IMR-90 (cell line): ENCODE measurements at regions not wholly inside any gene's neighbourhood (a gene's known extent, or its start where the extent isn't known, plus 50 kb on each side); places are given as distances from the start of the nearest gene placed in this dataset.

Source experiments
- ATAC-seq: fragments of 200-7000 bp; cut with Tn5 transposase; 2 replicates; pipeline ENCODE4 v1.9.1; 2020; ENCODE audit warnings: low read depth, mild to moderate bottlenecking, moderate library complexity
- BruUV-seq: library from RNA; stranded (reverse); fragments of 400-500 nt; replicated peaks from 2 replicates; lab custom pipeline; 2021; lab: Mats Ljungman, UMichigan
- CTCF ChIA-PET: fragments of 300-600 bp; formaldehyde crosslinking; extraction: SDS; loops from one replicate; lab custom pipeline; 2021; ENCODE audit warnings: antibody characterized with exemption; lab: Yijun Ruan, JAX
- POLR2A ChIA-PET: fragments of 300-600 bp; sonication (Branson Sonifier 250); formaldehyde crosslinking; loops from one replicate; lab custom pipeline; 2022; ENCODE audit warnings: antibody characterized with exemption; ENCODE audit not compliant: unreplicated experiment; lab: Charles Lee
- DNase-seq: peaks from one replicate; pipeline ENCODE4 v3.0.0; 2013
- H2AFZ ChIP-seq: replicated peaks from 2 replicates; pipeline ENCODE3; 2013; ENCODE audit warnings: low read length, mild to moderate bottlenecking; ENCODE audit not compliant: poor library complexity
- H2AK5ac ChIP-seq: 2 replicates; pipeline ENCODE4 v1.6.1; 2013; ENCODE audit warnings: low read depth, low read length, inconsistent platforms
- H2AK9ac ChIP-seq: replicated peaks from 2 replicates; pipeline ENCODE3; 2013; ENCODE audit warnings: mild to moderate bottlenecking, low read depth, low read length, moderate library complexity; ENCODE audit not compliant: poor library complexity
- H2BK120ac ChIP-seq: 2 replicates; pipeline ENCODE4 v1.6.1; 2013; ENCODE audit warnings: low read depth, low read length, inconsistent platforms
- H2BK15ac ChIP-seq: 3 replicates; pipeline ENCODE4 v1.6.1; 2013; ENCODE audit warnings: low read depth, low read length, inconsistent platforms
- H2BK20ac ChIP-seq: 2 replicates; pipeline ENCODE4 v1.6.1; 2013; ENCODE audit warnings: low read depth, mild to moderate bottlenecking, inconsistent platforms, low read length, moderate library complexity
- H2BK5ac ChIP-seq: 2 replicates; pipeline ENCODE4 v1.6.1; 2013; ENCODE audit warnings: mild to moderate bottlenecking, low read depth, low read length, inconsistent platforms; ENCODE audit not compliant: poor library complexity, severe bottlenecking
- H3K14ac ChIP-seq: replicated peaks from 2 replicates; pipeline ENCODE4 v1.6.1; 2013; ENCODE audit warnings: low read depth, low read length, inconsistent platforms
- H3K18ac ChIP-seq: 2 replicates; pipeline ENCODE4 v1.6.1; 2013; ENCODE audit warnings: low read depth, low read length, control low read depth
- H3K23ac ChIP-seq: 2 replicates; pipeline ENCODE4 v1.6.1; 2013; ENCODE audit warnings: low read depth, low read length, inconsistent platforms
- H3K27ac ChIP-seq: 2 replicates; pipeline ENCODE4 v1.5.1; 2013; ENCODE audit warnings: mild to moderate bottlenecking, control low read depth, low read length; ENCODE audit not compliant: insufficient read depth
- H3K27me3 ChIP-seq: 2 replicates; pipeline ENCODE4 v1.6.1; 2013; ENCODE audit warnings: low read length; ENCODE audit not compliant: control insufficient read depth, insufficient read depth
- H3K36me3 ChIP-seq: 2 replicates; pipeline ENCODE4 v1.6.1; 2013; ENCODE audit warnings: low read length, mixed read lengths; ENCODE audit not compliant: control insufficient read depth, insufficient read depth
- H3K4ac ChIP-seq: 2 replicates; pipeline ENCODE4 v1.6.1; 2013; ENCODE audit warnings: low read depth, low read length, inconsistent platforms
- H3K4me1 ChIP-seq: 2 replicates; pipeline ENCODE4 v1.6.1; 2013; ENCODE audit warnings: low read length, mixed read lengths; ENCODE audit not compliant: control insufficient read depth, insufficient read depth
- H3K4me2 ChIP-seq: 2 replicates; pipeline ENCODE4 v1.6.1; 2013; ENCODE audit warnings: low read depth, mild to moderate bottlenecking, control low read depth, low read length, moderate library complexity
- H3K4me3 ChIP-seq: 2 replicates; pipeline ENCODE4 v1.5.1; 2013; ENCODE audit warnings: low read depth, mild to moderate bottlenecking, control low read depth, low read length, moderate library complexity; ENCODE audit not compliant: insufficient read depth
- H3K56ac ChIP-seq: 2 replicates; pipeline ENCODE4 v1.6.1; 2013; ENCODE audit warnings: low read length, inconsistent platforms; ENCODE audit not compliant: insufficient read depth; ENCODE audit errors: extremely low read depth
- H3K79me1 ChIP-seq, 2 experiments: 2 replicates each; pipeline ENCODE4 v1.6.1; 2013; ENCODE audit warnings: low read length in 2 of 2, inconsistent platforms in 1 of 2, low read depth in 1 of 2
- H3K9ac ChIP-seq: 2 replicates; pipeline ENCODE4 v1.6.1; 2013; ENCODE audit warnings: low read depth, low read length, control low read depth
- H3K9me1 ChIP-seq: 2 replicates; pipeline ENCODE4 v1.6.1; 2013; ENCODE audit warnings: low read length, inconsistent platforms; ENCODE audit not compliant: insufficient read depth
- H3K9me3 ChIP-seq: 2 replicates; pipeline ENCODE4 v1.6.1; 2013; ENCODE audit warnings: low read length; ENCODE audit not compliant: control insufficient read depth, insufficient read depth
- H4K20me1 ChIP-seq: 2 replicates; pipeline ENCODE4 v1.6.1; 2013; ENCODE audit warnings: low read length, inconsistent platforms; ENCODE audit not compliant: insufficient read depth
- H4K5ac ChIP-seq: 2 replicates; pipeline ENCODE4 v1.6.1; 2013; ENCODE audit warnings: mild to moderate bottlenecking, low read depth, low read length, control low read depth
- H4K8ac ChIP-seq, 2 experiments: 2 replicates each; pipeline ENCODE4 v1.6.1; 2013; ENCODE audit warnings: low read depth in 2 of 2, low read length in 2 of 2, control low read depth in 1 of 2, inconsistent platforms in 1 of 2
- H4K91ac ChIP-seq: 2 replicates; pipeline ENCODE4 v1.6.1; 2013; ENCODE audit warnings: low read depth, low read length, inconsistent platforms; ENCODE audit not compliant: insufficient read depth
- BHLHE40 ChIP-seq: fragments of 150-350 bp; IDR thresholded peaks from 2 replicates; pipeline ENCODE4 v1.6.1; 2016; ENCODE audit warnings: mild to moderate bottlenecking, low read depth, low read length
- CHD1 ChIP-seq: IDR thresholded peaks from 2 replicates; pipeline ENCODE4 v1.6.1; 2012; ENCODE audit warnings: low read depth, low read length, improper control_type of control experiment
- CTCF ChIP-seq: conservative IDR thresholded peaks from 2 replicates; pipeline ENCODE4 v1.5.1; 2012; ENCODE audit warnings: mild to moderate bottlenecking, low read depth, low read length, improper control_type of control experiment
- ELK1 ChIP-seq: fragments of 150-350 bp; IDR thresholded peaks from 2 replicates; pipeline ENCODE4 v1.6.1; 2016; ENCODE audit warnings: low read depth, mild to moderate bottlenecking, low read length, moderate library complexity, borderline replicate concordance
- MXI1 ChIP-seq: IDR thresholded peaks from 2 replicates; pipeline ENCODE4 v1.6.1; 2012; ENCODE audit warnings: low read depth, mild to moderate bottlenecking, low read length, moderate library complexity, borderline replicate concordance
- POLR2A ChIP-seq: IDR thresholded peaks from 2 replicates; pipeline ENCODE4 v1.6.1; 2012; ENCODE audit warnings: mild to moderate bottlenecking, low read depth, low read length
- RAD21 ChIP-seq: IDR thresholded peaks from 2 replicates; pipeline ENCODE4 v1.6.1; 2012; ENCODE audit warnings: low read length, improper control_type of control experiment
- RCOR1 ChIP-seq: IDR thresholded peaks from 2 replicates; pipeline ENCODE4 v1.6.1; 2012; ENCODE audit warnings: mild to moderate bottlenecking, low read length, improper control_type of control experiment; ENCODE audit not compliant: insufficient replicate concordance
- RFX5 ChIP-seq: IDR thresholded peaks from 2 replicates; pipeline ENCODE4 v1.8.0; 2012; ENCODE audit warnings: low read depth, mild to moderate bottlenecking, low read length, moderate library complexity
- WGBS, 2 experiments: methylation state at CpG; one replicate each; pipeline versions ENCODE4 v1.1.5 to v1.1.7; 2013; ENCODE audit warnings: missing lambda C conversion rate in 2 of 2; ENCODE audit not compliant: insufficient read length in 1 of 2; ENCODE audit errors: extremely low coverage in 2 of 2; 5-methylcytosine and 5-hydroxymethylcytosine counted together
- dilution Hi-C: fragments of 300-500 bp; cut with HindIII; formaldehyde crosslinking; loops from one replicate; pipeline ENCODE4 v1.14.3; 2018; ENCODE audit warnings: low sequenced_read_pairs; ENCODE audit not compliant: unreplicated experiment
- in situ Hi-C: fragments of 300-500 bp; cut with MboI; formaldehyde crosslinking; loops from 3 replicates; pipeline ENCODE4 v1.14.3; 2019; ENCODE audit warnings: low sequenced_read_pairs, inconsistent platforms, mixed read lengths
- intact Hi-C: fragments of 100-400 bp; cut with micrococcal nuclease; formaldehyde crosslinking; loops from 2 replicates; pipeline ENCODE4 v1.10.0; 2022
- TF ChIP-seq, protein P1 (sequence below): fragments of 150-350 bp; IDR thresholded peaks from 2 replicates; pipeline ENCODE4 v1.6.1; 2017; ENCODE audit warnings: mild to moderate bottlenecking, antibody characterized with exemption, low read length, low read depth

GRCh38 chr9:25813478-25813877 is 135.2 kb upstream of the TUSC1 start:
- TF ChIP-seq RFX5, result no peak
- no peak for TF ChIP-seq CTCF
- no peak for TF ChIP-seq MXI1
- TF ChIP-seq RCOR1, result no peak
- no peak for TF ChIP-seq CHD1
- no peak for TF ChIP-seq BHLHE40
- no peak for TF ChIP-seq ELK1
- TF ChIP-seq POLR2A, result no peak
- TF ChIP-seq RAD21, result no peak
- TF ChIP-seq, protein P1, sequence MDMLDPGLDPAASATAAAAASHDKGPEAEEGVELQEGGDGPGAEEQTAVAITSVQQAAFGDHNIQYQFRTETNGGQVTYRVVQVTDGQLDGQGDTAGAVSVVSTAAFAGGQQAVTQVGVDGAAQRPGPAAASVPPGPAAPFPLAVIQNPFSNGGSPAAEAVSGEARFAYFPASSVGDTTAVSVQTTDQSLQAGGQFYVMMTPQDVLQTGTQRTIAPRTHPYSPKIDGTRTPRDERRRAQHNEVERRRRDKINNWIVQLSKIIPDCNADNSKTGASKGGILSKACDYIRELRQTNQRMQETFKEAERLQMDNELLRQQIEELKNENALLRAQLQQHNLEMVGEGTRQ, result no peak
- H2AK5ac ChIP-seq, result no peak overlapping the region
- BruUV-seq, result no TSS peak

More at GRCh38 chr9:25813478-25813877, 135.2 kb upstream of the TUSC1 start:
- no peak overlapping the region for H3K4ac ChIP-seq
- no peak overlapping the region for H3K56ac ChIP-seq
- no peak overlapping the region for H2AK9ac ChIP-seq
- no peaks in the 10 kb centered on the region for H3K9me1 ChIP-seq
- no peak overlapping the region for H4K5ac ChIP-seq
- no peak overlapping the region for H2BK5ac ChIP-seq
- intact Hi-C loops, result no loop called here
- H3K27ac ChIP-seq, result no peak overlapping the region
- H3K4me2 ChIP-seq, result no peak overlapping the region
- H3K36me3 ChIP-seq, result no peaks in the 10 kb centered on the region
- dilution Hi-C loops, result no loop called here
- in situ Hi-C loops, result no loop called here
- no peak overlapping the region for H3K4me3 ChIP-seq
- no peak overlapping the region for H3K14ac ChIP-seq
- no peak overlapping the region for H4K91ac ChIP-seq
- no peak for DNase-seq
- H2BK20ac ChIP-seq, result no peak overlapping the region
- ATAC-seq, result no peak
- no peaks in the 10 kb centered on the region for H3K27me3 ChIP-seq
- H3K23ac ChIP-seq, result no peak overlapping the region
- CTCF ChIA-PET, result no interaction called here
- no peaks in the 10 kb centered on the region for H3K4me1 ChIP-seq
- no peak overlapping the region for H3K9ac ChIP-seq
- no peak overlapping the region for H2BK15ac ChIP-seq
- POLR2A ChIA-PET, result no interaction called here
- H2AFZ ChIP-seq, result no peak overlapping the region
- H3K18ac ChIP-seq, result no peak overlapping the region
- peaks cover 3% of the 10 kb centered on the region; the same call in 1 of the 2 replicates for H3K9me3 ChIP-seq
- no CpG with 5 or more reads among the region's 2 CpGs for WGBS, 2 experiments
- no peaks in the 10 kb centered on the region for H3K79me1 ChIP-seq
- no peaks in the 10 kb centered on the region for H4K20me1 ChIP-seq
- H4K8ac ChIP-seq, result no peak overlapping the region
- H2BK120ac ChIP-seq, result no peak overlapping the region
